Type B pancreatic cell (in vitro differentiated cells): ENCODE measurements at regions not wholly inside any gene's neighbourhood (a gene's known extent, or its start where the extent isn't known, plus 50 kb on each side); places are given as distances from the start of the nearest gene placed in this dataset.

Source experiments
- DNase-seq: peaks from one replicate; pipeline ENCODE4 v3.0.0; 2021; ENCODE audit warnings: mixed read lengths; ENCODE audit not compliant: unreplicated experiment; ENCODE audit errors: extremely low spot score
- H3K27ac Mint-ChIP-seq: 2 replicates; pipeline ENCODE4 v1.8.0; 2021; ENCODE audit warnings: mild to moderate bottlenecking, mixed read lengths
- H3K27me3 Mint-ChIP-seq: 2 replicates; pipeline ENCODE4 v1.8.0; 2021; ENCODE audit warnings: mixed read lengths
- H3K36me3 Mint-ChIP-seq: 2 replicates; pipeline ENCODE4 v1.8.0; 2021; ENCODE audit warnings: mixed read lengths
- H3K4me1 Mint-ChIP-seq: one replicate; pipeline ENCODE4 v1.8.0; 2021; ENCODE audit warnings: mixed read lengths; ENCODE audit not compliant: unreplicated experiment
- H3K4me3 Mint-ChIP-seq: 2 replicates; pipeline ENCODE4 v1.8.0; 2021; ENCODE audit warnings: mild to moderate bottlenecking, mixed read lengths
- H3K9me3 Mint-ChIP-seq: 2 replicates; pipeline ENCODE4 v1.8.0; 2021; ENCODE audit warnings: mixed read lengths
- TF ChIP-seq, protein P1 (sequence below): fragments of 200-600 bp; sonication (generic); conservative IDR thresholded peaks from 2 replicates; pipeline ENCODE4 v1.5.0; 2021; ENCODE audit warnings: antibody characterized with exemption, mild to moderate bottlenecking

DNA sequence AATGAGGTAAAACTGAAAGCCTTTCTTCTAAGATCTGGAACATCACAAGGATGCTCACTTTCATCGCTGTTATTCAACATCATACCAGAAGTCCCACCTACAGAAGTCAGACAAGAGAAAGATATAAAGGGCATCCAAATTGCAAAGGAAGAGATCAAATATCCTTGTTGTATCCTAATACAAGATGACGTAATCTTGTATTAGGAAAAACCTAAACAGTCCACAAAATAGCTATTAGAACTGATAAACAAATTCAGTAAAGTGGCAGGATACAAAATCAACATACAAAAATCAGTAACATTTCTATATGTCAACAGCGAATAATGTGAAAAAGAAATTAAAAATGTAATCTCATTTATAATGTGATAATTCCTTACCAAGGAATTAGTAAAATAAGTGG is 195.1 kb upstream of the CBLB start:
- Mint-ChIP-seq H3K27ac (no peak overlapping the region), H3K36me3 (no peaks in the 10 kb centered on the region), H3K4me1 (no peaks in the 10 kb centered on the region), H3K9me3 (peaks cover 12% of the 10 kb centered on the region), H3K27me3 (no peaks in the 10 kb centered on the region), H3K4me3 (no peak overlapping the region)
- TF ChIP-seq, protein P1, sequence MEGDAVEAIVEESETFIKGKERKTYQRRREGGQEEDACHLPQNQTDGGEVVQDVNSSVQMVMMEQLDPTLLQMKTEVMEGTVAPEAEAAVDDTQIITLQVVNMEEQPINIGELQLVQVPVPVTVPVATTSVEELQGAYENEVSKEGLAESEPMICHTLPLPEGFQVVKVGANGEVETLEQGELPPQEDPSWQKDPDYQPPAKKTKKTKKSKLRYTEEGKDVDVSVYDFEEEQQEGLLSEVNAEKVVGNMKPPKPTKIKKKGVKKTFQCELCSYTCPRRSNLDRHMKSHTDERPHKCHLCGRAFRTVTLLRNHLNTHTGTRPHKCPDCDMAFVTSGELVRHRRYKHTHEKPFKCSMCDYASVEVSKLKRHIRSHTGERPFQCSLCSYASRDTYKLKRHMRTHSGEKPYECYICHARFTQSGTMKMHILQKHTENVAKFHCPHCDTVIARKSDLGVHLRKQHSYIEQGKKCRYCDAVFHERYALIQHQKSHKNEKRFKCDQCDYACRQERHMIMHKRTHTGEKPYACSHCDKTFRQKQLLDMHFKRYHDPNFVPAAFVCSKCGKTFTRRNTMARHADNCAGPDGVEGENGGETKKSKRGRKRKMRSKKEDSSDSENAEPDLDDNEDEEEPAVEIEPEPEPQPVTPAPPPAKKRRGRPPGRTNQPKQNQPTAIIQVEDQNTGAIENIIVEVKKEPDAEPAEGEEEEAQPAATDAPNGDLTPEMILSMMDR: no peak
- no peak for DNase-seq

DNA sequence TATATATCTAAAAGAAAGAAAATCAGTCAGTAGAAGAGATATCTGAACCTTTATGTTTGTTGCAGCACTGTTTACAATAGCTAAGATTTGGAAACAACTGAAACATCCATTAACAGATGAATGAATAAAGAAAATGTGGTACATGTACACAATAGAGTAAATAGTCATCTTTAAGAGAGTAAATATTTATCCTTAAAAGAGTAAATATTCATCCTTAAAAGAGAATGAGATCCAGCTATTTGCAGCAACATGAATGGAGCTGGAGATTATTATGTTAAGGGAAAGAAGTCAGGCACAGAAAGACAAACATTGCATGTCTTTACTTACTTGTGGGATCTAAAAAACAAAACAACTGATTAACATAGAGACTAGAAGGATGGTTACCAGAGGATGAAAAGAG is 197.0 kb upstream of the CBLB start:
- no peak overlapping the region for H3K27ac Mint-ChIP-seq
- no peak for DNase-seq
- TF ChIP-seq, protein P1: no peak
- no peaks in the 10 kb centered on the region for H3K27me3 Mint-ChIP-seq
- H3K4me3 Mint-ChIP-seq: no peak overlapping the region
- no peaks in the 10 kb centered on the region for H3K36me3 Mint-ChIP-seq
- H3K9me3 Mint-ChIP-seq: peaks cover 12% of the 10 kb centered on the region
- no peaks in the 10 kb centered on the region for H3K4me1 Mint-ChIP-seq

DNA sequence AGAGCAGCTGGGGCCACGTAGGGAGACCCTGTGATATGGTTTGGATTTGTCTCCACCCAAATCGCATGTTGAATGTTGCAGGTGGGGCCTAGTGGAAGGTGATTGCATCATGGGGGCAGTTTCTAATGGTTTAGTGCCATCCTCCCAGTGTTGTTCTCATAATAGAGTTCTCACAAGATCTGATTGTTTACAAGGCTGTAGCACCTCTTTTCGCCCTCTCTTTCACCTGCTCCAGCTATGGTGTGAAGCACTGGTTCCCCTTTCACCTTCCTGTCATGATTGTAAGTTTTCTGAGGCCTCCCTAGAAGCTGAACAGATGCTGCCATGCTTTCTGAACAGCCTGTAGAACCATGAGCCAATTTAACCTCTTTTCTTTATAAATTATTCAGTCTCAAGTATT is 198.9 kb upstream of the CBLB start:
- TF ChIP-seq, protein P1: no peak
- DNase-seq: no peak
- H3K4me3 Mint-ChIP-seq: no peak overlapping the region
- peaks cover 21% of the 10 kb centered on the region for H3K9me3 Mint-ChIP-seq
- H3K27me3 Mint-ChIP-seq: no peaks in the 10 kb centered on the region
- no peaks in the 10 kb centered on the region for H3K4me1 Mint-ChIP-seq
- H3K27ac Mint-ChIP-seq: no peak overlapping the region
- H3K36me3 Mint-ChIP-seq: no peaks in the 10 kb centered on the region

DNA sequence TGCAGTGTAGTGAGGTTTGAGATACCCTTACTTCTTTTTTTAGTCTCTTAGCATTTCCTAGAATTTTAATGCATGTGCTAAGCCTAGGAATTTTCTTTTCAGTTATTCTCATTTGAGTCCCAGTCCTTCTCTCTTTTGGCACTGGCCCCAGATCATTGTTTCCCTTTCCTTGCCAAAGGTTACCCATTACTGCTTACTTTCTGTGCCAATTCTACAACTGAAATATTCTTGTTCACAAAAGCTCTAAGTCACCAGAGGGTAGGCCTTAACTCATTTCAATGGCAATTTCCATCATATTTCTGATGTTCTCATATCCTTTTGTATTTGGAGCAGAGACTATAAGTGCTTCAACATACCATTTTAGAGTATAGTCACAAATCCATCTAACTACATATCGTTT is 199.6 kb upstream of the CBLB start:
- no peak overlapping the region for H3K4me3 Mint-ChIP-seq
- TF ChIP-seq, protein P1: no peak
- no peaks in the 10 kb centered on the region for H3K27me3 Mint-ChIP-seq
- H3K4me1 Mint-ChIP-seq: no peaks in the 10 kb centered on the region
- H3K9me3 Mint-ChIP-seq: peaks cover 21% of the 10 kb centered on the region
- DNase-seq: no peak
- no peaks in the 10 kb centered on the region for H3K36me3 Mint-ChIP-seq
- H3K27ac Mint-ChIP-seq: no peak overlapping the region

DNA sequence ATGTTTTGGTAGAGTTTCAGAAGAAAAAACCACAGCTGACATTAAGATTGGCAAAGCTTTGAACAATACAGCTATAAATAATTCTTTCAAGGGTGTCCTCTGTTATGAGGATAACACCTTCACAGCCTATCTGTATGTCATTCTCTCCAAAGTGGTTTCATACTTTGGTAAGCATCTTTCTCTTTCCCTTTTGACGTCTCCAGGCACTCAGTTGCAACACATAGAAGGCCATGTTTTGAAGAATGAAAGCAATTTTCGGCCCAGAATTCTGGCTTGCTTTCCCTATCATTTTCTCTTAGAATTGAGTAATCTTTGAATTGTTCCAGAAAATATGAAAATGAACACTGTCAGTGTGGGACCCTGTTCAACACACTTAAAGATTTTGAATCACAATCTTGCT is 200.0 kb upstream of the CBLB start:
- H3K4me1 Mint-ChIP-seq: no peaks in the 10 kb centered on the region
- TF ChIP-seq, protein P1: no peak
- H3K27me3 Mint-ChIP-seq: no peaks in the 10 kb centered on the region
- no peak overlapping the region for H3K27ac Mint-ChIP-seq
- H3K9me3 Mint-ChIP-seq: peaks cover 18% of the 10 kb centered on the region
- DNase-seq: no peak
- no peaks in the 10 kb centered on the region for H3K36me3 Mint-ChIP-seq
- no peak overlapping the region for H3K4me3 Mint-ChIP-seq

DNA sequence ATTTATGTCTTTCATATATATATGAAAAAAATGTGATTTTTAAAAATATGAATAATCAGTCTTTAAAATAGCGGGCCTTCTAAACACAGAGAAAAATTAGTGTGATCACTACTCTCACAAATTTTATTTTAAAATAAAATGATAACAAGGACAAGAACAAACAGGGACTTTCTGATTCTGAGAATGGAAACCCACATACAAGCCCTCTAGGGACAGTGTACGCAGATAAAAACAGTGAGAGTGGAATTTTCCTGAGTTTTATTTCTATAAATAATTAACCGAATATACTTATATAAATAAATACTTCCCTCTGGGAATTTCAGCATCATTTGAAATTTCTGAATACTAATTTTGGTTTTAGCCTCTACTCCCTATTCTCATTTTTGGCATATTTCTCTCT is 201.4 kb upstream of the CBLB start:
- TF ChIP-seq, protein P1: no peak
- no peaks in the 10 kb centered on the region for H3K36me3 Mint-ChIP-seq
- no peaks in the 10 kb centered on the region for H3K27me3 Mint-ChIP-seq
- DNase-seq: no peak
- no peak overlapping the region for H3K27ac Mint-ChIP-seq
- H3K9me3 Mint-ChIP-seq: peaks cover 9% of the 10 kb centered on the region
- H3K4me3 Mint-ChIP-seq: no peak overlapping the region
- H3K4me1 Mint-ChIP-seq: no peaks in the 10 kb centered on the region
